CD4-positive, alpha-beta T cell treated with Interleukin-4 for 1 hour (primary cell): ENCODE measurements at regions not wholly inside any gene's neighbourhood (a gene's known extent, or its start where the extent isn't known, plus 50 kb on each side); places are given as distances from the start of the nearest gene placed in this dataset.

ENCODE experiments used
- DNase-seq, 2 donors: peaks; one replicate each; pipeline ENCODE4 v3.0.0-alpha.2; 2020 to 2022

- no peak for DNase-seq
These were observed 358.9 kb downstream of the GPAT3 start for GRCh38 chr4:83894831-83895230.

GRCh38 chr4:83890816-83891215 lies 354.9 kb downstream of the GPAT3 start:
- no peak for DNase-seq

- DNase-seq: no peak
These were observed 354.3 kb downstream of the GPAT3 start for GRCh38 chr4:83890231-83890630.

GRCh38 chr4:83889802-83890201 lies 353.9 kb downstream of the GPAT3 start:
- no peak for DNase-seq

GRCh38 chr4:83885256-83886182 lies 349.6 kb downstream of the GPAT3 start:
- no peak for DNase-seq

GRCh38 chr4:83876047-83876446 lies 340.1 kb downstream of the GPAT3 start:
- no peak for DNase-seq

GRCh38 chr4:83875437-83875836 lies 339.5 kb downstream of the GPAT3 start:
- DNase-seq: no peak

- no peak for DNase-seq
These were observed 338.1 kb downstream of the GPAT3 start for GRCh38 chr4:83873996-83874395.

GRCh38 chr4:83870328-83870950 lies 334.5 kb downstream of the GPAT3 start:
- DNase-seq: no peak

GRCh38 chr4:83866834-83867621 lies 331.1 kb downstream of the GPAT3 start:
- DNase-seq: no peak

GRCh38 chr4:83865417-83866150 lies 329.7 kb downstream of the GPAT3 start:
- DNase-seq: no peak

- no peak for DNase-seq
These were observed 328.3 kb downstream of the GPAT3 start for GRCh38 chr4:83864097-83864817.

GRCh38 chr4:83862471-83862870 lies 326.6 kb downstream of the GPAT3 start:
- DNase-seq: no peak

- DNase-seq: no peak
These were observed 324.3 kb downstream of the GPAT3 start for GRCh38 chr4:83860200-83860599.

GRCh38 chr4:83858131-83858530 lies 322.2 kb downstream of the GPAT3 start:
- DNase-seq: no peak

GRCh38 chr4:83855044-83855443 lies 319.1 kb downstream of the GPAT3 start:
- DNase-seq: no peak

GRCh38 chr4:83852085-83852451 lies 316.2 kb downstream of the GPAT3 start:
- DNase-seq: no peak

GRCh38 chr4:83851261-83852084 lies 315.6 kb downstream of the GPAT3 start:
- no peak for DNase-seq

GRCh38 chr4:83850435-83850834 lies 314.5 kb downstream of the GPAT3 start:
- DNase-seq: no peak

GRCh38 chr4:83846193-83846830 lies 310.4 kb downstream of the GPAT3 start:
- DNase-seq: no peak

GRCh38 chr4:83839615-83840014 lies 303.7 kb downstream of the GPAT3 start:
- DNase-seq: no peak
